Inflammatory macrophage treated with lipopolysaccharide for 1 hour (primary cell): ENCODE measurements at regions not wholly inside any gene's neighbourhood (a gene's known extent, or its start where the extent isn't known, plus 50 kb on each side); places are given as distances from the start of the nearest gene placed in this dataset.

Experiments used
- DNase-seq, 2 donors: peaks; one replicate each; pipeline ENCODE4 v3.0.0-alpha.2; 2020 to 2022

GRCh38 chr5:159385536-159385935 lies 55.2 kb upstream of the IL12B start:
- DNase-seq = peak in 1 of 2 donors; percentile 41

GRCh38 chr5:159386028-159386711 lies 55.9 kb upstream of the IL12B start:
- DNase-seq = peak; percentile 89 to 94

GRCh38 chr5:159392871-159393270 lies 62.6 kb upstream of the IL12B start:
- peak; percentile 71 to 82 for DNase-seq

DNA sequence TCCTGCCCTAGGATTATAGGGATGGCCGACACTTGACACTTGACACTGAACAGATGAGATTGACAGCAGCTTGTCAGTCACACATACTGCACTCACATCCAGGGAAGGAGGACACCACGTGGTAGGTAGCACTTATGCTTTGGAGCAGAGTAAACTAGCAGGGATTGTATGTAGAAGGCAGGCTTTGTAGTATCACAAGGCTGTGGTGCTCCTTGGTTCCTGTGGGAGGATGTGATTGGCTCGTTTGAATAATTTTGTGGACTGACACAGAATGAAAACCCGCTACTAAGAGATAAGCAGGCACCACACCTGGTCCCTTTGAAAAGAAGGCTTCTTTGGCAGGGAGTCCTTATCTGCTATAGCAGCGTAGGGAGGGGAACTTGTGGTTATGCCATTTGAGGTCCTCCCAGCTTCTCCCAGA lies 63.6 kb upstream of the IL12B start:
- no peak for DNase-seq

GRCh38 chr5:159395202-159395601 lies 64.9 kb upstream of the IL12B start:
- DNase-seq = no peak

- peak; percentile 92 to 97 for DNase-seq
Observed at GRCh38 chr5:159398936-159399335, 68.6 kb upstream of the IL12B start.

DNA sequence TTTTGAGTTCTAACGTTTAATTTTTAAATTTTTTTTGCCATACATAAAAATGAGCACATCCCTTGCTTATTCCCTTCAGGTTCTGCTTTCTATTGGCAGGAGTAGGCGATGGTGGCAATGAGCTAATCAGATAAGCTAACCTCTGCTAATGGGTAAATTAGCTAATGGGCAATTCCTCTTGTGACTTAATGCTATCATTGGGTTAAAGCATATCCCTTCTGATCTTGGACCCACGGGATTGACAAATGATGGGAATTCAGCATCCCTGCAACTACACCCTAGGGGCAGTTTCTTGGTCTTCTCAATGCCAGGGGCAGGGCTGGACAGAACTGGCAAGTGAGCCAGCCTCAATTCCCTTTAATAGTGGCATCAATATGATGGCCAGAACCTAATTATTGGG lies 70.2 kb upstream of the IL12B start:
- DNase-seq = peak; percentile 94 to 99

DNA sequence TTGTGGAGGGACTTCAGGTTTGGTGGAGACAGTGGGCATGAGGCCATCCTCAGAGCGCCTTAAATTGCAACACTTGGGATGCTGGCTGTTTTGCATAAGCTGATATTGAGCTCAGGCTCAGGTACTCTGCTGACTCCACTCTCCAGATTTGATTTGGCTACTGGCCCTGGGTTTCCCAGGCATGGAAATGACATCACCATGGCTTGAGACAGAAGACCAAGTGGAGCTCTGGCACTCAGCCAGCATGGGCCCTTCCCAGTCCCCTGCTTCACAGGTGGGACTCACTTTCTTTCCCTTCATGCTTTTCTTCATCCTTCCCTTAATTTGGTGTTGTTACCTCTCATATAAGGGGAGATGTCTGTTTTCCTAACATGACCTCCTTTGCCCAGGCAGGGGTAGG lies 72.0 kb upstream of the IL12B start:
- DNase-seq = peak; percentile 79 to 96

DNA sequence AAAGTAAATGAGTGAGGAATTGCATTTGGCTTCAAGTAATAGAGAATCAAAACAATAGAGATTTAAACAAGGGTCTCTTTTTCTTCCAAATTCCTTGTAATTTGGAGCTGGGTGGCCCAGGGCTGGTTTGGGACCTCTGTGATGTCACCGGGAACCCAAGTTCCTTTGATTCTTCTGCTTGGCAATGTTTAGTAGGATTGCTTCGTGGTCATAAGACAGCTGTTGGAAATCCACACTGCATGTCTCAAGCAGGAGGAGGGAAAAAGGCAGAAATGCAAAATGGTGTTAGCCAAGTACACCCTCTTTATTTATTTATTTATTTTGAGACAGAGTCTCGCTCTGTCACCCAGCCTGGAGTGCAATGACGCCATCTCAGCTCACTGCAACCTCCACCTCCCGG lies 72.6 kb upstream of the IL12B start:
- DNase-seq = peak; percentile 74 to 91

GRCh38 chr5:159403906-159404681 lies 73.8 kb upstream of the IL12B start:
- peak; percentile 40 to 71 for DNase-seq

DNA sequence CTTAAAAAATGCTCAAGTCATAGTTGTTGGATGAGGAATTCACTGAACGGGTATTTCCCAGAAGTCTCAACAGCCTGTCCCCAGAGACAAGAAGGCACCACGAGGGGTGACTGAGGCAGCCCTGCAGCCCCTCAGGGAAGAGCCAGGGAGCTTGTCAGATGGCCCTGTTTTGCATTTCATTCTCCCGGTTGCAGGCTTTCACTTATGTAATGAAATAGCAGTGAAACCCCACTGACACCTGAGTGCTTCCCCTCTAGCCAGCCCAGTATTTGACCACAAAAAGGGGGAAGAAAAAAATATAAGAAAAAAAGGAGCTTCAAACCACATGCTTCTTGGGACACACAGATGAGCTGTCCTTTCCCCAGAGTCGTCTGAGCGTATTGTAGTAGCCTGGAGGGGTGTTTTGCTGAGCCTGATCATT lies 75.3 kb upstream of the IL12B start:
- peak; percentile 75 to 94 for DNase-seq

DNA sequence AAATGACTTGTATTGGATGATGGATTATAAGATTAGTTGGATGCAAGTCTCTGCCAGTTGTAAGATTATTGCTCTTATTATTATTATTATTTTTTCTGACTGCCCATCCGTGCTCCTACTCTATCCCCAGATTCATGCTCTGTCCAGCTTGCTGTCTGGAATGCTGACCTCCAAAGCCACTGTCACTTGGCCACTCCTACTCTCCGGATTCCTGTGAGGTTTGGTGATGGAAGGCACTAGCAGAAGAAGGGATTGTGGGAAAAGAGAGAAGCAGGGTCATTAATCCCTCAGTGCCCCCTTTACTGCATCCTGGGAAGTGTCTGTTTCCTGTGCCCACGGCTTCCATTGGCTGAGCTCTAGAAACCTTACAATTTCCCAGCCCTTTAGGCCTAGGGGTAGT lies 76.3 kb upstream of the IL12B start:
- DNase-seq = no peak

- DNase-seq = peak in 1 of 2 donors; percentile 25
Observed at GRCh38 chr5:159409801-159410200, 79.5 kb upstream of the IL12B start.

DNA sequence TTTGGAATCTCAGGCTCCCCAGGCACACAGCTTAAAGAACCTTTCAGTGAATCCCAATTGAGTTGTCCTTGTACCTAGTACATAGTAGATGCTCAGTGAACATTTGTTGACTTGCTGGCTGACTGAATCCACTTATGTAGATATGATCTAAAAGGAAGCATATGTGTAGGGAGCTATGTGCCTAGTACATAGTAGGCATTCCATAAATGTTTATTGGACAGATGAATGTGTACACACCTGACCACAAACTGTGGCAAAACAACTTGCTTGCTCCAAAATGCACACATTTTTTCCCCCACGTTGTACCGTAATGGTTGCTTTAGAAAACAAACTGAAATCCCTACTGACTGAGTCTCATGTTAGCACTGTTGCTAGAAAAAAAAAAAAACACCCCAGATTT lies 80.2 kb upstream of the IL12B start:
- DNase-seq = no peak

DNA sequence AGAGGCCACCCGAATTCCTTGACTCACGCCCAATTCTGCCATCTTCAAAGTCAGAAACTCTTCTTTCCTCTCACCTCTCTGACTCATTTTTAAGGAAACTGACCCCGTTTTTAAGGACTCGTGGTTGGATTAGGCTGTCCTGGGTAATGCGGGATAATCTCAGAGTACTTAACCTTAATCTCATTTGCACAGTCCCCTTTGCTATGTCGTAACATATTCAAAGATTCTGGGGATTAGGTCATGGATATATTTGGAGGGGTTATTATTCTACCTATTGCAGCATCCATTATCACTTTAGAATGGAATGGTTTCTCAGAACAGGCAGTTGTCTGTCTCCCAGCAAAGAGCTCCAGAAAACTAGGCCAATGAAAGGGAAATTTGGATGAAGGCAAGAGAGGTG lies 80.8 kb upstream of the IL12B start:
- peak in 1 of 2 donors; percentile 9 for DNase-seq

DNA sequence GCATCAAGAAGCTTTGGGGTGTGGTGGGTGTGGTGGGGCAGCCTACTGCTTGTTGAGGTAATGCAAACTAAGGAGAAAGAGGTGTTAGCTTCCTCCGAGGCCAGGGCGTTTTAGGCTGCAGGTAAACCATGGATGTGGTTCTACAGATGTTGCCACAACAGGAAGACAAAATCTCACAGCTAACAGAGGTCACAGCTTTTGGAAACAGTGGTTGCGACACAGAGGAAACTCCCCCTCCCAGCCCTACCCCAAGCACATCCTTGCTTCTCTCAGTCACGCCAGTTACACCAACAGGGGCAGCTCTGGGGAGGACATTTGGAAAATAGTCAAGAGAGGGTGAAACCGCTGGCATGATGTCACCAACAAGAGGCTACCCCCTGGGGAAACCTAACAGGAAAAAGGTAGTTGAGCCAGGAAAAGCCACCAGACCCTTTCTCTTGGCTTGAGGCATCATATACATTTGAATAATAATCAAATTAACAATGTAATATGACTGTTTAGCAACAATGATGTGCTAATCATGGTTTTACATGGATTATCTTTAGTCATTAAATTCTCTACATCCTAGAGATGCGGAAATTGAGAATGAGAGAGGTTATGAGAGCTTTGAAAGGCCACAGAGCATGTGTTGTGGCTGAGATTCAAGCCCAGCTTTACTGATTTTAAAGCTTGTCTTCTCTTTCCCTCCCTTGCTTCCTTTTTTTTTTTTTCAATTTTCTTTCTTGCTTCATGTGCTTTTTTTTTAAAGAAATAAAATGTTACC lies 82.2 kb upstream of the IL12B start:
- DNase-seq = peak; percentile 95 to 98

DNA sequence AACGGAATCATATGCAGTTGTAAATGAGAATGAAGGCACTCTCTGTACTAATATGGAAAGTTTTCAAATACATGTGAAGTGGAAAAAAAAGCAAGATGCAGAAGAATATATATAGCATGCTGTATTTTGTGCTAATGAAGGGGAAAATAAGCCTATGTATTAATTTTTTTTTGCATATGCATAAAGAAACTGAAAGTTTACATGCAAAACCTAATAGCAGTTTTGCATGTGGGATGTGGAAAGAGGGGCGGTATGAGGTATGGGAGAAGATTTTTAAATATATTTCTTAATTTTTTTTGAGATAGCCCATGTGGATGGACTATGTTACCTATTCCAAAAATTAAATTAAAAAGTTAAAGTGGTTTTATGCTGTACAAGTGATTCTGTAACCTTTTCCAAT lies 83.7 kb upstream of the IL12B start:
- DNase-seq = no peak

DNA sequence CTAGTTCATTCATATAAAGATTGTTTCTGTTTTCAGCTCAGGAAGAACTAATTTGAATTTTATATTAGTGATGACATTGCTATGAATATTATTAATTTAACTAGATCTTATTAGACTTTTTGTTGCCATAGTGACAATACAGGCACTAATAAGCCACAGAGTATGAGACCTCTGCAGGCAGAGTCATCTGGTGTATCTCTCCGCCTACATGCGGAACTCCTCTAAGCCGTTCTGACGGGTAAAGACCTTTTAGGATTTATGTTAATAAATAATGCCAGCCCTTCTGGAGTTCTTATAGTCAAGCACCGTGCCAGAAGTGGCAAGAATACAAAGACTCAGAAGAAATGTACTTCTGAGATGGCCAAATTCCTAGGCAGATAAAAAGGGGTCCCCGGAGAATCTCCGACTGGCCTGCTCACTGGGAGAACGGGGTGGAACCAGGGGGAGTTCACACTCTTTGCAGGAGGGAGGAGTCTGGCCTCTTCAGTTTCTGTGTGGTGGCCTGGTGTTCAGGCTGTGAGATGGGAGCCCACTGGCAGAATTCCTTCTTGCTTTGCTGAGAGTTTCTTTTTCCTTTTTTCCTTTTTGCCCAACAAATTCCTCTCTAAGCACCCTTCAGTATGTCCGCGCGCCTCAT lies 85.1 kb upstream of the IL12B start:
- DNase-seq = no peak

- no peak for DNase-seq
Observed at GRCh38 chr5:159416438-159416837, 86.2 kb upstream of the IL12B start.

GRCh38 chr5:159417170-159417569 lies 86.9 kb upstream of the IL12B start:
- no peak for DNase-seq

GRCh38 chr5:159419576-159419975 lies 89.3 kb upstream of the IL12B start:
- no peak for DNase-seq

DNA sequence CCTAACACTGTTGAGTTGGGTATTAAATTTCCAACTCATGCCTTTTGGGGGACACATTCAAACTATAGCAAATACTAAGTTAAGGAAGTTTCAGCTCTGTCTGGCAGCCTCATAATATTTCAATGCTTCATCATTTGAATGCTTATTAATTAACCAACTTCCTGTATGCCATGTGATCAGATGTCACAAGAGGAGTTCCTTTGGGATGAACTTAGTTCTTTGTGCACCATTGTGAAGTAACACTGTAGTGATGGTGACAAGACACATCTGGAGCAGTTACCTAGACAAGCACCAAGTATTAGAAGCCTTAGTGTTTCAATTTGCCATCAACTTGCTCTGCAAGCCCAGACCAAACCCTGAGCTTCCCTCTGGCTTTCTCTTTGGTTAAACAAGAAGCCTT lies 90.7 kb upstream of the IL12B start:
- peak; percentile 40 to 43 for DNase-seq

DNA sequence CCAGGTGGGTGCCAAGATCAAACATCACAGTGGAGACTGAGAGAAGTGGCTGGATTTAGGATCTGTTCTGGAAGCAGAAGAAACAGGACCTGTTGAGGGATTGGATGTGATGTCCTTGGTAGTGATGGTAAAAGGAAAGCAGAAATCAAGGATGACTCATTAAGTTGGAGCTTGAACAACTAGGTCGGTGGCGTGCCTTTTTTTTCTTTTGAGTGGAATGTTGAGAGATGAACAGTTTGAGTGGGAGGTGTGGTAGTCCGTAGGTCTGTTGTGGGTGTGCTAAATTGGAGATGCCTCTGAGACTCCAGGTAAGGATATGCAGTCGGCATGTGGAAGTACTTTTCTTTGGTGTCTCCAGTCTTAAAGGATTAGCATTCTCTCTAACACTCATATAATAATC lies 92.1 kb upstream of the IL12B start:
- DNase-seq = no peak
